HG02885 (cell line): ENCODE measurements at regions not wholly inside any gene's neighbourhood (a gene's known extent, or its start where the extent isn't known, plus 50 kb on each side); places are given as distances from the start of the nearest gene placed in this dataset.

Source experiments
- ATAC-seq: cut with Tn5 transposase; IDR thresholded peaks from one replicate; pipeline ENCODE4 v1.9.1; 2021; ENCODE audit warnings: mild to moderate bottlenecking; ENCODE audit not compliant: unreplicated experiment, poor library complexity

- no peak for ATAC-seq
Measured at GRCh38 chr3:61311044-61311443, 59.8 kb upstream of the FHIT start.

DNA sequence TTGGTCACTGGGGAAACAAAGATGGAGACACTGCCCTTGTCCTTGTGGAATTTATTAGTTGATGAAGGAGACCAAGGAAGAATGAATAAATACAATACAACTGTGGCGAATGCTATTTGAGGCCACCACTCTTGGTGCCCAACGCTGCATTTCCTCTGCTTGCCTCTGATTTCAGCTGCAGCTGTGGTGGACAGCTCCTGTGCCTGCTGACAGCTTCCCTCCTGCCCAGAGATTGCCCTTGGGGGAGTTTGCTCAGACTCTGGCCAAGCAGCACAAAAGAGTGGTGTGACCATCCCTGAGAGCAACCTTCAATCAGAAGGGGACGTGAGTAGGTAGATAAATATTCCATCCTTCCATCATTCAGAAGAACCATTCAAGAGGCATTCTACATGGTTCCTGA, 64.6 kb upstream of the FHIT start:
- no peak for ATAC-seq

- ATAC-seq: no peak
Measured at GRCh38 chr3:61323094-61323493, 71.8 kb upstream of the FHIT start.

GRCh38 chr3:61331929-61332552, 80.8 kb upstream of the FHIT start:
- ATAC-seq: no peak

GRCh38 chr3:61333192-61333961, 82.1 kb upstream of the FHIT start:
- ATAC-seq: no peak

DNA sequence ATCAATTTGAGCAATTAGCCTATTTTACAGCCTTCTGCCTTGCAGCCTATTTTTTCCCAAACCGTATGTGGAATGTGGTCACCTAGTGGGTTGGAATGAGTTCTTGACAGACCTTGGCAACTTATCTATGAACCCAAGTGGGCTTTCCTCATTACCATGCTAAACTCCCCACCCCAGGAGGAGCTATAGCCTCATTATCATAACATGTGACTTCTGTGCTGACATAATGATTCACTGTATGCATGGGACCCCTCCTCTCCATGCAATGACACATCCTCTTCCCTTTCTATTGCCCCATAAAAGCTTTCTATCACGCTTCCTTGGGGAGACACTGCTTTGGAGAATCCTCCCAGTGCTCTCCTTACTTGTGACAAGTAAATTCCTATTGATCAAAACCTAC, 83.5 kb upstream of the FHIT start:
- ATAC-seq: no peak

DNA sequence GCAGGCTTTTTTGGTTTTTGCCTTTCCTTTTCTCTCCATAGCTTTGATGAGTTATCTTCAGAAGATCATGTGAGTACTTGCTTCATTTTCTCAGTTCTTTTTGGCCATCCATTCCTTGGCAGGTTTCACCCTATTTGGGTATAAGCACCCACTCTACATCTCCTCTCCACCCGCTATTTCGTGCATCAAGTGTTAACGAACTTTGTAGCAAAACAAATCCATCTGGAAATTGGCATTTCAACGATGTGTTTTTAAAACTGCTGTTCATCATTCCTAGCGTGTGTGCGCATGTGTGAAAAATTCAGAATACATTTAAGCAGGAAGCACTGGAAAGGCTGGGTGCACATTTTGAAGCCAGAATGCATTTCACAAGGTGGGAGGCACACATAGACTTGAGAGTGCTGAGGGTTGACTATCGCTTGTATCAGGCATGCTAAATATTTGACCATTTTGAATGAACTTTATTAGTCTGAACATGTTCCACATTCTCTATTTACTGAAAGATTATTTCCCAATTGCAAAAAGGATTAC, 89.7 kb upstream of the FHIT start:
- no peak for ATAC-seq

- no peak for ATAC-seq
Measured at GRCh38 chr3:61343543-61343942, 92.3 kb upstream of the FHIT start.

- no peak for ATAC-seq
Measured at GRCh38 chr3:61345020-61345419, 93.8 kb upstream of the FHIT start.

DNA sequence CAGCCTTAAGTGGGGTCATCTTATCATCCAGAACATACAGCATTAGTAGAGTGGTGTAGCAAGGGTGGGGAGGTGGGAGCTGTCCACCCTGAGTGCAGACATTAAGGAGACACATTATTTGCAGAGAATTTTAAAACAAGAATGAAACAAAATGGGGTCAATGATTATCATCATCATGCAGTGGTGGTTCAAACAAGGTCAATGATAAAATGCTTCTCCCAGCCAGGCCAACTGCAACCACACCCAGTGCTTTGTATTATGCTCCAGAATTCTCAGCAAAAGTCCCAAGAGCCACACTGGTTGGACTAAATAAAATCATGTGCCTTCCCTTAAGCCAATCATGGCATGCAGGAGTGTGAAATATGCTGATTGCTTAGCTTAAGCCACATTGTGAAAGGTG, 96.7 kb upstream of the FHIT start:
- no peak for ATAC-seq

- ATAC-seq: no peak
Measured at GRCh38 chr3:61349717-61350116, 98.5 kb upstream of the FHIT start.

GRCh38 chr3:61350782-61351309, 99.6 kb upstream of the FHIT start:
- ATAC-seq: no peak

DNA sequence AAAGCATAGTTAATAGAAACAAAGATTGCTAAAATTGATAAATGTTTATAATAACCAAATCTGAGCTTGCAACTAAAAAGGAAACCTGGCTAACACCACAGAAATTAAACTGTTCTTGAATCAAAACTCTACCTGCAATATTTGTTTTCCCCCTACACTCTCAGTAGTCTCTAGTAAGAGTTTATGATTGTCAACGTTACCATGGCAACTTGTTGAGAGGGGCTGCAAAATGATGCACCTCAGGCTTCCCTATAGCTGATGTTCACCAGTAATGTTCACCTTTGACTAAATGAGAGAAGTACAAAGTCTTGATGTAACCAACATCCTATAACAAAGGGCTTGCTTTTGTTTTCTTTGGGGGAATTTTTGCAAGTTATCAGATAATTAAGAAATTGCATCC, 101.1 kb upstream of the FHIT start:
- no peak for ATAC-seq

- ATAC-seq: no peak
Measured at GRCh38 chr3:61353382-61353781, 102.1 kb upstream of the FHIT start.

GRCh38 chr3:61354604-61355003, 103.4 kb upstream of the FHIT start:
- ATAC-seq: no peak

DNA sequence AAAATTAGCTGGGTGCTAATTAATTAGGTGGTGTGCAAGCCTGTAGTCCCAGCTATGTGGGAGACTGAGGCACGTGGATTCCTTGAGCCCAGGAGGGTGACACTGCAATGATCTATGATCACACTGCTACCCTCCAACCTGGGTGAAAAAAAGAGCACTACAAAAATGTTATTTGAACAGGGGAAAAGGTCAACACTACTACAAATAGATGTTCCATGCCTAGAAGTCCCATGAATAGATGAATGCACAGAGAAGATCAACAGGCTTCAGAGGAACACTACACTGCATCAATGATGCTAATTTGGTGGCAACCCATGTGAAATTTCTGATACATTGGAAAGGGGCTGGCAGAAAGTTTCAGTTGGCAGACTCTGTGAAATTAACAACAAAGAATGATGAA, 105.4 kb upstream of the FHIT start:
- ATAC-seq: no peak

DNA sequence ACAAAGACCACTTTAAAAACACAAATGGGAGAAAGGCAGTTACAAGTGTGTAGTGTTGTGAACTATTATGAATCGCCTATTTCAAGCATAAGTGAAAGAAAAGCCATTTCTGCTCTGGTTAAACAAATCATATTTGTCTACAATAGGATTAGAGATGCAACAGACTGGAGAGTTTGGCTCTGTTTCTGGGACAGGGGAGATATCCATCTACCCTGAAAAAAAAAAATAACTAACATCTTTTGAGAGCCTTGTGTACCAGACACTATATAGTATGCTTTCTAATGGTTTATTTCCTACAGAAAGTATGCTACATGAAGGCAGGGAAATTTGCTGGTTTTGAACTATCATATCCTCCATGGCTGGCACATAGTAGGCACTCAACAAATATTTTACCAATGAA, 106.7 kb upstream of the FHIT start:
- peak; percentile 1 for ATAC-seq

DNA sequence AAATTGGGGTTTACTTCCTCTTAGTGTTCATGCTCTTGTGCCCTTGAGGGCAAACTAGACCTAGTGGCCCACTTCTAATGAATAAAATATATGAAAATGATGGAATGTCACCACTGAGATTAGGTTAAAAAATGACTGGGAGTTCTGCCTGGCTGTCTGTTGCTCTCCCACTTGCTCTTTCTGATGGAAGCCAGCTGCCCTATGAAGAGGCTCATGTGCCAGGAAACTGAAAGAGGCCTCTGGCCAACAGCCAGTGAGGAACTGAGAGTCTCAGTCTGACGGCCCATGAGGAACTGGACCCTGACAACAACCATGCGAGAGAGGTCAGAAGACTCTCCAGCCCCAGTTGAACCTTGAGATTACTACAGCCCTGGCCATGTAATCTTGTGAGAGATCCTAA, 107.1 kb upstream of the FHIT start:
- peak; percentile 99 for ATAC-seq

GRCh38 chr3:61360297-61360965, 109.2 kb upstream of the FHIT start:
- no peak for ATAC-seq

DNA sequence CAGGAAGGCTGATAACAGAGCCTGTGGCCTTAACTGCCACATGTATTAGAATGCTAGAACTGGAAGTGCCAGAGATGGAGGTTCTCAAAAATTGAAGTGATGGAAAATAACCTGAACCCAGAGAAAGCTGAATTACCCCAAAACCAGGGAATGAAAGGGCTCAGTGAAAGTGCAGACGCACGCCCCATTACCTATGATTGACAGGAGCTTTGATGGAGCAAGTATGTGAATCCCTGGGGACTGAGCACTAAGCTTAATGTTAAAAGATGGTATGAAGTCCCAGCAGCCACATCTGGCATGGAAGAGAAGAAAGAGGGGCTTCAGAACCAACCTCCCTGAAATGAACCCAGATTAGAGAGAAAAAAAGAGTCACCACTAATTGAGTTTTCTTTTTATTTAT, 118.4 kb upstream of the FHIT start:
- ATAC-seq: no peak

DNA sequence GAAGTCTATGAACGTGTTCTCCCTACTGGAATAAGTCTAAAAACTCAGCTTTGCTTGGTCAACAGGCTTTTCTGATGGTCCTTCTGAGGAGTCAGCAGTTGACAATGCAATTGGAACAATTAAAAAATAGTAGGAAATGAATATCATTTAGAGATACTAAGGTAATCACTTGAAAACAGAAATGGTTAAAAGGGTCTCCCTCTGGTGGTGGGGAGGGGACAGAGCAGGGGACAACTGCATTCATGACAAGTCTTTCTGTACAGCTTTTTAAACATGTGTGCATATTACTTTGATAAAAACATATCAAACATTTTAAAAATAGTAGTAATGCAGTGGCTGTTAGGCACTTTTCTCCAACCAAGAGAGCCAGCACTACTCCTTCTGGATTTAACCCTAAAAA, 119.9 kb upstream of the FHIT start:
- ATAC-seq: peak; percentile 65
